ENCODE measurements at regions not wholly inside any gene's neighbourhood (a gene's known extent, or its start where the extent isn't known, plus 50 kb on each side); places are given as distances from the start of the nearest gene placed in this dataset.

DNA sequence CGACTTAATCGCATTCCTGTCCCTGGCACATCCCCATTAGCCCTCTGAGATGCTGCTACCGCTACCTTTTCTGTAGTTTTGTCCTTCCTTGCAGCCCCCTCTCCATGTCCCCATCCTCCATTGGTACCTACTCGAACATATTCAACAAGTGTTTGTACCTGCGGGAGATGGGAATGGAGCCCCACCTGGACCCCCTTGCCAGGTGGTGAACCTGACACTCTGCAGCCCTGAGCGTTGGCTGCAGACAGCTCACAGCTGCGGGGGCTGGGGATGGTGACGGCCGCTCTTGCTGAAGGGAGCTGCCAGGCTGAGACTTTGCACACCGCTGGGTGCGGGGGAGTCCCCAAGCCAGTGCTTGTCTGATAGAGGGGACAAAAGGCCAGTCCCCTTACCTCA is 96.3 kb upstream of the DAP start:
- TF ChIP-seq, protein P1, sequence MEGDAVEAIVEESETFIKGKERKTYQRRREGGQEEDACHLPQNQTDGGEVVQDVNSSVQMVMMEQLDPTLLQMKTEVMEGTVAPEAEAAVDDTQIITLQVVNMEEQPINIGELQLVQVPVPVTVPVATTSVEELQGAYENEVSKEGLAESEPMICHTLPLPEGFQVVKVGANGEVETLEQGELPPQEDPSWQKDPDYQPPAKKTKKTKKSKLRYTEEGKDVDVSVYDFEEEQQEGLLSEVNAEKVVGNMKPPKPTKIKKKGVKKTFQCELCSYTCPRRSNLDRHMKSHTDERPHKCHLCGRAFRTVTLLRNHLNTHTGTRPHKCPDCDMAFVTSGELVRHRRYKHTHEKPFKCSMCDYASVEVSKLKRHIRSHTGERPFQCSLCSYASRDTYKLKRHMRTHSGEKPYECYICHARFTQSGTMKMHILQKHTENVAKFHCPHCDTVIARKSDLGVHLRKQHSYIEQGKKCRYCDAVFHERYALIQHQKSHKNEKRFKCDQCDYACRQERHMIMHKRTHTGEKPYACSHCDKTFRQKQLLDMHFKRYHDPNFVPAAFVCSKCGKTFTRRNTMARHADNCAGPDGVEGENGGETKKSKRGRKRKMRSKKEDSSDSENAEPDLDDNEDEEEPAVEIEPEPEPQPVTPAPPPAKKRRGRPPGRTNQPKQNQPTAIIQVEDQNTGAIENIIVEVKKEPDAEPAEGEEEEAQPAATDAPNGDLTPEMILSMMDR (IDR thresholded peaks at IDR 0.05) = peak in 1 of 6 experiments; percentile 31
- no peak for TF ChIP-seq POLR2A (IDR thresholded peaks at IDR 0.05)
